ENCODE measurements at regions not wholly inside any gene's neighbourhood (a gene's known extent, or its start where the extent isn't known, plus 50 kb on each side); places are given as distances from the start of the nearest gene placed in this dataset.

DNA sequence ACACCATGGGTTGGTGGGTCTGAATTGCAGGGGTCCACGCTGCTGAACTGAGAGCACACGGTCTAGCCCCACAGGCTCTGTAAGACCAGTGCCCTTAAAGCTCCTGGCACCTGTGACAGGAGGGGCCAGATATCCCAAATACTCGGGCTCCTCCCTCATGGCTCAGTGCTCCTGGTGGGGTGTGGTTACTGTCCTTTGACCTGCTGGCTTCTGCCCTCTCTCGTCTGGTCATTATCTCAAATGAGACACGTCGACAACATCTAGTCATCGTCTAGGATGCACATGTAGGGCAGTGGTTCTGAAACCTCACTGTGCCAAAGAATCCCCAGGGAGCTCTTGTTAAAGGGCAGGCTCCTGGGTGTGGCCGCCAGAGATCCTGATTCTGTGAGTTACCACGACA, 258.4 kb downstream of the LOXHD1 start:
- Histone ChIP-seq H3K9ac (ENCODE audit: low read length) (no peak overlapping the region), H3K9me3 (ENCODE audit: control insufficient read depth, insufficient read depth, low read depth, low read length) (no peaks in the 10 kb centered on the region), H3K4me3 (ENCODE audit: low read depth, low read length) (no peak overlapping the region), H3K27ac (ENCODE audit: low read depth, low read length) (no peak overlapping the region), H3K4me1 (ENCODE audit: control insufficient read depth, insufficient read depth, low read length) (no peaks in the 10 kb centered on the region), H3K36me3 (ENCODE audit: control insufficient read depth, insufficient read depth, low read length) (no peaks in the 10 kb centered on the region), H3K27me3 (ENCODE audit: control insufficient read depth, insufficient read depth, low read length) (no peaks in the 10 kb centered on the region)

- Histone ChIP-seq H3K4me1 (ENCODE audit: control insufficient read depth, insufficient read depth, low read length) (no peaks in the 10 kb centered on the region), H3K27ac (ENCODE audit: low read depth, low read length) (no peak overlapping the region), H3K36me3 (ENCODE audit: control insufficient read depth, insufficient read depth, low read length) (no peaks in the 10 kb centered on the region), H3K4me3 (ENCODE audit: low read depth, low read length) (no peak overlapping the region), H3K9me3 (ENCODE audit: control insufficient read depth, insufficient read depth, low read depth, low read length) (no peaks in the 10 kb centered on the region), H3K9ac (ENCODE audit: low read length) (no peak overlapping the region), H3K27me3 (ENCODE audit: control insufficient read depth, insufficient read depth, low read length) (no peaks in the 10 kb centered on the region)
Observed at GRCh38 chr18:46399303-46399702, 257.7 kb downstream of the LOXHD1 start.

DNA sequence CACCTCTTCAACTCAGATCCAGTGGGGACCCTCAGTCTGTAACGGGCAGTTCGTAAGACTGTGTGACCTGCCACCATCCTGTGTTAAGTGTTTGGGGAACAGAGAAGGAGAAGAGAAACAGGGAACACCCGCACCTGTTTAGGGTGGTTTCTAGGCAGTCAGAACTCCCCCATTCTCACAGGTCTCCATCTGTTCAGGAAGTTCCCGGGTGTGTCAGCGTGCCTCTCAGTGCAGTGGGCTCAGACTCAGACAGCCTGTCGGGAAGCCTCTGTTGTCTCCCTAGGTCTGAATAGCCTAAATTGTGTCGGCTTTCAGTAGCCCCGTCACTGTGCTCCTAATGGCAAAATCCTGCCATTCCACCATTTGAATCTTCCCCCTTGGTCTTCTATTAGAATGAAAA, 256.6 kb downstream of the LOXHD1 start:
- H3K4me3 ChIP-seq (ENCODE audit: low read depth, low read length): no peak overlapping the region
- H3K27me3 ChIP-seq (ENCODE audit: control insufficient read depth, insufficient read depth, low read length): no peaks in the 10 kb centered on the region
- no peak overlapping the region for H3K27ac ChIP-seq (ENCODE audit: low read depth, low read length)
- H3K4me1 ChIP-seq (ENCODE audit: control insufficient read depth, insufficient read depth, low read length): no peaks in the 10 kb centered on the region
- no peaks in the 10 kb centered on the region for H3K9me3 ChIP-seq (ENCODE audit: control insufficient read depth, insufficient read depth, low read depth, low read length)
- H3K9ac ChIP-seq (ENCODE audit: low read length): no peak overlapping the region
- H3K36me3 ChIP-seq (ENCODE audit: control insufficient read depth, insufficient read depth, low read length): no peaks in the 10 kb centered on the region

DNA sequence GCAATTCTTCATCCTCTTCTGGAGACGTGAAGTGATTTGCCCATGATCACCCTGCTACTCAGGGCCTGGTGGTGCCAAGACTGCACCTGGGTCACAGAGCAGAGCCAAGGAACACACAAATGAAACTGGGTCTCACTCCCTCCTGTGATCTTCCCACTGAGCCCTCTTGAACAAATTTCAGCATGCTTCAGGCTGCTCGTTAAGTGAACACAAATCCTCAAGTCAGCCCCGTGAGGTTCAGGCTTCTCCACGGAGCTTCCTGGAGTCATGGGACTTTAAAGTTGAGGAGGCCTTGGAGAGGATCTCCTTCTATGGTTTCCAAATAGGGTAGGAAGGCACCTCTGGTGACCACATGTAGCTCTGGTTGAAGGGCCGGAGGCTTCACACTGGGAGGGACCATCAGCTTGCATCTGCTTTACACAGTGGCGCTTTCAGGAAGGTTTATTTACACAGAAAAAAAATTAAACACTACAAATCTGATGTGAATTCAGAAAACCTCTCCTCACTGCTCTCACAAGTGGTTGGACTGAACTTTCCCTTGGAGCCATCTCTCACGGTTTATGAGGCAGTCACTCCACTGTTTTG, 255.4 kb downstream of the LOXHD1 start:
- Histone ChIP-seq H3K36me3 (ENCODE audit: control insufficient read depth, insufficient read depth, low read length) (no peaks in the 10 kb centered on the region), H3K27ac (ENCODE audit: low read depth, low read length) (no peak overlapping the region), H3K9ac (ENCODE audit: low read length) (no peak overlapping the region), H3K4me3 (ENCODE audit: low read depth, low read length) (no peak overlapping the region), H3K27me3 (ENCODE audit: control insufficient read depth, insufficient read depth, low read length) (no peaks in the 10 kb centered on the region), H3K9me3 (ENCODE audit: control insufficient read depth, insufficient read depth, low read depth, low read length) (no peaks in the 10 kb centered on the region), H3K4me1 (ENCODE audit: control insufficient read depth, insufficient read depth, low read length) (no peaks in the 10 kb centered on the region)

DNA sequence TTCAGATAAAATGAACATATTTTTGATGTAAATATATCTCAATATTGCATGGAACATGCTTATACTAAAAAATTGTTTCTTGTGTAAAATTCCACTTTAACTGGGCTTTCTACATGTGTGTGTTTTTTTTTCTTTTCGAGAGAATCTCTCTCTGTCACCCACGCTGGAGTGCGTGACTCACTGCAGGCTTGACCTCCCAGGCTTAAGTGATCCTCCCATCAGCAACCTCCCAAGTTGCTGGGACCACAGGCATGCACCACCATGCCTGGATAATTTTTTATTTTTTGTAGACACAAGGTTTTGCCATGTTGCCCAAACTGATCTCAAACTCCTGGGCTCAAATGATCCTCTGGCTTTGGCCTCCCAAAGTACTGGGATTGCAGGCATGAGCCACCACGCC, 254.6 kb downstream of the LOXHD1 start:
- no peaks in the 10 kb centered on the region for H3K9me3 ChIP-seq (ENCODE audit: control insufficient read depth, insufficient read depth, low read depth, low read length)
- H3K9ac ChIP-seq (ENCODE audit: low read length): no peak overlapping the region
- H3K36me3 ChIP-seq (ENCODE audit: control insufficient read depth, insufficient read depth, low read length): no peaks in the 10 kb centered on the region
- H3K4me3 ChIP-seq (ENCODE audit: low read depth, low read length): no peak overlapping the region
- H3K4me1 ChIP-seq (ENCODE audit: control insufficient read depth, insufficient read depth, low read length): no peaks in the 10 kb centered on the region
- H3K27me3 ChIP-seq (ENCODE audit: control insufficient read depth, insufficient read depth, low read length): no peaks in the 10 kb centered on the region
- H3K27ac ChIP-seq (ENCODE audit: low read depth, low read length): no peak overlapping the region

DNA sequence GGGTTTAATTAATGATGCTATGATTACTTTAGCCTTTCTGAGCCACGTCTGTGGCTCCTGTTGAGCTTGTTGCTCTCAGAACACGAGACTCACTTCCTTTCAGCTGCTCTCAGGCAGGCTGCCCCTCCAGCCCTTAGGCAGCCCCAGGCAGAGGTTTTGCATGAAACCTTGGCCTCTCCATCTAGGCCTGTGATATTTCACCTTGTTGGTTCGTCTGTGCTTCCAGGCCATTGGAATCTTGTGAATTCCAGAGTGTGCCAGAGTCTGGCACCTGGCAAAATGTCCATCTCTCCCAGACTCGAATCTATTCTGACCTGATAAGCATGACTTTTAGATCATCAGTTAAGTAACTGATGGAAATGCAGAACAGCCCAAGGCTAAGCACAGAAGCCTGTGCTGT, 254.1 kb downstream of the LOXHD1 start:
- H3K4me1 ChIP-seq (ENCODE audit: control insufficient read depth, insufficient read depth, low read length): no peaks in the 10 kb centered on the region; the same call in 1 of the 2 replicates
- no peak overlapping the region for H3K9ac ChIP-seq (ENCODE audit: low read length)
- H3K4me3 ChIP-seq (ENCODE audit: low read depth, low read length): no peak overlapping the region
- no peaks in the 10 kb centered on the region for H3K27me3 ChIP-seq (ENCODE audit: control insufficient read depth, insufficient read depth, low read length)
- no peaks in the 10 kb centered on the region for H3K36me3 ChIP-seq (ENCODE audit: control insufficient read depth, insufficient read depth, low read length)
- H3K9me3 ChIP-seq (ENCODE audit: control insufficient read depth, insufficient read depth, low read depth, low read length): no peaks in the 10 kb centered on the region
- no peak overlapping the region for H3K27ac ChIP-seq (ENCODE audit: low read depth, low read length)

- Histone ChIP-seq H3K36me3 (ENCODE audit: control insufficient read depth, insufficient read depth, low read length) (no peaks in the 10 kb centered on the region), H3K27ac (ENCODE audit: low read depth, low read length) (no peak overlapping the region), H3K9ac (ENCODE audit: low read length) (no peak overlapping the region), H3K4me1 (ENCODE audit: control insufficient read depth, insufficient read depth, low read length) (peaks cover 5% of the 10 kb centered on the region; the same call in 1 of the 2 replicates), H3K27me3 (ENCODE audit: control insufficient read depth, insufficient read depth, low read length) (no peaks in the 10 kb centered on the region), H3K9me3 (ENCODE audit: control insufficient read depth, insufficient read depth, low read depth, low read length) (no peaks in the 10 kb centered on the region), H3K4me3 (ENCODE audit: low read depth, low read length) (no peak overlapping the region)
Observed at GRCh38 chr18:46405832-46406538, 251.0 kb downstream of the LOXHD1 start.

DNA sequence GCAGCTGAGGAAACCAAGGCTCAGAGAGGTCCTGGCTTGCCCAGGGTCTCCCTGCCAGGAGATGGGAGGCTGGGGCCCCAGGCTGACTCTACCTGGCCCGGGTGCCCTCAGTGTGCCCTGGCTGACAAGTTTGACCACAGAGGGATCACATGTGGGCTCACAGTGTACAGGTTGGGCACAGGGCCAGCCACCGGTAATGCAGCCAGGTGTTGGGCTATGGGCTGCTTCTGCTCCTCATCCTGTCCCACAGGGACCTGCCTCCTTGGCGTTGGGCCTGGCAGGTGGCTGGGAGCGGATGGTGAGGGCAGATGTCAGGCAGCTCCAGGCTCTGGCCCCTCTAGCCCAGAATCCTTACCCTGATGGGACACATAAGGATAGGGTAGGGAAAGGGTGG, 250.5 kb downstream of the LOXHD1 start:
- Histone ChIP-seq H3K27me3 (ENCODE audit: control insufficient read depth, insufficient read depth, low read length) (no peaks in the 10 kb centered on the region), H3K9me3 (ENCODE audit: control insufficient read depth, insufficient read depth, low read depth, low read length) (no peaks in the 10 kb centered on the region), H3K4me1 (ENCODE audit: control insufficient read depth, insufficient read depth, low read length) (peaks cover 11% of the 10 kb centered on the region), H3K4me3 (ENCODE audit: low read depth, low read length) (no peak overlapping the region), H3K36me3 (ENCODE audit: control insufficient read depth, insufficient read depth, low read length) (no peaks in the 10 kb centered on the region), H3K9ac (ENCODE audit: low read length) (no peak overlapping the region), H3K27ac (ENCODE audit: low read depth, low read length) (no peak overlapping the region)

- H3K36me3 ChIP-seq (ENCODE audit: control insufficient read depth, insufficient read depth, low read length): no peaks in the 10 kb centered on the region
- H3K4me1 ChIP-seq (ENCODE audit: control insufficient read depth, insufficient read depth, low read length): peaks cover 22% of the 10 kb centered on the region
- H3K9me3 ChIP-seq (ENCODE audit: control insufficient read depth, insufficient read depth, low read depth, low read length): no peaks in the 10 kb centered on the region
- H3K9ac ChIP-seq (ENCODE audit: low read length): no peak overlapping the region
- no peak overlapping the region for H3K4me3 ChIP-seq (ENCODE audit: low read depth, low read length)
- no peaks in the 10 kb centered on the region for H3K27me3 ChIP-seq (ENCODE audit: control insufficient read depth, insufficient read depth, low read length)
- no peak overlapping the region for H3K27ac ChIP-seq (ENCODE audit: low read depth, low read length)
Observed at GRCh38 chr18:46407486-46408166, 249.4 kb downstream of the LOXHD1 start.

- Histone ChIP-seq H3K36me3 (ENCODE audit: control insufficient read depth, insufficient read depth, low read length) (no peaks in the 10 kb centered on the region), H3K27ac (ENCODE audit: low read depth, low read length) (no peak overlapping the region), H3K9me3 (ENCODE audit: control insufficient read depth, insufficient read depth, low read depth, low read length) (no peaks in the 10 kb centered on the region), H3K27me3 (ENCODE audit: control insufficient read depth, insufficient read depth, low read length) (no peaks in the 10 kb centered on the region), H3K4me3 (ENCODE audit: low read depth, low read length) (no peak overlapping the region), H3K9ac (ENCODE audit: low read length) (no peak overlapping the region), H3K4me1 (ENCODE audit: control insufficient read depth, insufficient read depth, low read length) (peaks cover 29% of the 10 kb centered on the region)
Observed at GRCh38 chr18:46408334-46408987, 248.6 kb downstream of the LOXHD1 start.
